ENCODE measurements at regions not wholly inside any gene's neighbourhood (a gene's known extent, or its start where the extent isn't known, plus 50 kb on each side); places are given as distances from the start of the nearest gene placed in this dataset.

DNA sequence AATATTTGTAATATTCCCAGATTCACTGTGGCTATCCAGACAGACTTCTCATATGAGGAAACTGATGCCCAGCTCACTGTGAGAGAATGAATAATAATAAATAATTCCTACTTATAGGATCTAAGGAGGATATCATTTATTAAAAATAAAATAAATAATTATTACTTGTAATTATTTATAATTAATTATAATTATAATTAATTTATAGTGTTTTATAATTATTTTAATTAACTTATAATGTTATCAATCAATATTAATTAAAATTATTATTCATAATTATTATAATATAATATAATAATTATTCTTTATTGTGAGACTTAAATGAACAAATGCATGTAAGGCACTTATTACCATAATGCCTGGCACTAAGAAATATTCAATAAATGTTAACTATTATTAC, 192.8 kb downstream of the GALC start:
- TF ChIP-seq, protein P1, sequence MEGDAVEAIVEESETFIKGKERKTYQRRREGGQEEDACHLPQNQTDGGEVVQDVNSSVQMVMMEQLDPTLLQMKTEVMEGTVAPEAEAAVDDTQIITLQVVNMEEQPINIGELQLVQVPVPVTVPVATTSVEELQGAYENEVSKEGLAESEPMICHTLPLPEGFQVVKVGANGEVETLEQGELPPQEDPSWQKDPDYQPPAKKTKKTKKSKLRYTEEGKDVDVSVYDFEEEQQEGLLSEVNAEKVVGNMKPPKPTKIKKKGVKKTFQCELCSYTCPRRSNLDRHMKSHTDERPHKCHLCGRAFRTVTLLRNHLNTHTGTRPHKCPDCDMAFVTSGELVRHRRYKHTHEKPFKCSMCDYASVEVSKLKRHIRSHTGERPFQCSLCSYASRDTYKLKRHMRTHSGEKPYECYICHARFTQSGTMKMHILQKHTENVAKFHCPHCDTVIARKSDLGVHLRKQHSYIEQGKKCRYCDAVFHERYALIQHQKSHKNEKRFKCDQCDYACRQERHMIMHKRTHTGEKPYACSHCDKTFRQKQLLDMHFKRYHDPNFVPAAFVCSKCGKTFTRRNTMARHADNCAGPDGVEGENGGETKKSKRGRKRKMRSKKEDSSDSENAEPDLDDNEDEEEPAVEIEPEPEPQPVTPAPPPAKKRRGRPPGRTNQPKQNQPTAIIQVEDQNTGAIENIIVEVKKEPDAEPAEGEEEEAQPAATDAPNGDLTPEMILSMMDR (IDR thresholded peaks at IDR 0.05) = no peak
- TF ChIP-seq POLR2A (IDR thresholded peaks at IDR 0.05) = no peak

Measured in right lobe of liver (tissue), 4 donors.